NCI-H446 (cell line): ENCODE measurements at regions not wholly inside any gene's neighbourhood (a gene's known extent, or its start where the extent isn't known, plus 50 kb on each side); places are given as distances from the start of the nearest gene placed in this dataset.

ENCODE experiments used
- DNase-seq, 2 experiments: peaks; one replicate each; lab custom pipeline; 2025; lab: John Stamatoyannopoulos, UW

DNA sequence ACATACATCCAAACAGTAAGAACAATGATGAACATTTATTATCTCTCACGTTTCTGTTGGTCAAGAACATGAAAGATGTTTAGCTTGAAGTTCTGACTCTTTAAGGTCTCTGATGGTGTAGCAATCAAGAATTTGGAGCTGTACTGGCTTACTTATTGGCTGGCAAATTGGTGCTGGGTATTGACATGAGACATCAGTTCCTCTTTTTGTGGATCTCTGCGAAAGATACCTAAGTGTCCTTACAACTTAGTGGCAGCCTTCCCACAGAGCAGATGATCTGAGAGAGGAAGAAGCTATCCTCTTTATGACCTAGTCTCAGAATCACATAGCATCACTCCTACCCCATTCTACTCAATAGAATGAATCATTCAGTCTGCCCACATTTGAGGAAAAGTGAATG is 309.8 kb upstream of the DCBLD2 start:
- DNase-seq: no peak

DNA sequence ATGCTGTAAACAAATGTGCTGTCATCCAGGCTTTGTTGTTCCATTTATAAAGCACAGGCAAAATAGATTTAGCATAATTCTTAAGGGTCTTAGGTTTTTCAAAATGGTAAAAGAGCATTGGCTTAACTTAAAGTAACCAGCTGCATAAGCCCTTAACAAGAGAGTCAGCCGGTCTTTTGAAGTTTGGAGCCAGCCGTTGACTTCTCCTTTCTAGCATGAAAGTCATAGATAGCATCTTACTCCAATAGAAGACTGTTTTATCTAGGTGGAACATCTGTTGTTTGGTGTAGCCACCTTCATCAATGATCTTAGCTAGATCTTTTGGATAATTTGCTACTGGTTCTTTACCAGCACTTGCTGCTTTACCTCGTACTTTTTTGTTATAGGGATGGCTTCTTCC is 297.5 kb upstream of the DCBLD2 start:
- DNase-seq: no peak

DNA sequence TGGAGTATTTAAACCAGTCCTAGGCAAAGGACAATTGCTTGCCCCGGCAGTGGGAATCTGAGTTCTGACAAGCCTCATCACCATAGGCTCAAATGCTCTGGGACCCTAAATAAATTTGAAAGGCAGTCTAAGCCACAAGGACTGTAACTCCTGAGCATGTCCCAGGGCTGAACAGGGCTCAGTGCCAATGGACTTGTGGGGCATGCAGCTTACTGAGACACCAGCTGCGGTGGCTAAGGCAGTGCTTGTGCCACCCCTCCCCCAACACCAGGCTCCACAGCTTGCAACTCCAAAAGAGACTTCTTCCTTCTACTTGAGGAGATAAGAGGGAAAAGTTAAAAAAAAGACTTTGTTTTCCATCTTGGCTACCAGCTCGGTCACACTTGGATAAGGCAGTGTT is 289.7 kb upstream of the DCBLD2 start:
- DNase-seq: no peak

DNA sequence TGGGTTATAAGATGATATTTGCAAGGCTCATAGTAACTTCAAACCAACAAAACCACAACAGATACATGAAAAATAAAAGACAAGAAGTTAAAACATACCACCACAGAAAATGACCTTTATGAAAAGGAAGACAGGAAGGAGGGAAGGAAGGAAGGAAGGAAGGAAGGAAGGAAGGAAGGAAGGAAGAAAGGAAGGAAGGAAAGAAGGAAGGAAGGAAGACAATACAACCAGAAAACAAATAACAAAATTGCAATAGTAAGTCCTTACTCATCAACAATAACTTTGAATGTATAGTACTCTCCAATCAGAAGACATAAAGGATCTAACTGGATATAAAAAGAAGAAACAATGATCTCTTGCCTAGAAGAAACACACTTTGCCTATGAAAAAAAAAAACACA is 287.4 kb upstream of the DCBLD2 start:
- no peak for DNase-seq

DNA sequence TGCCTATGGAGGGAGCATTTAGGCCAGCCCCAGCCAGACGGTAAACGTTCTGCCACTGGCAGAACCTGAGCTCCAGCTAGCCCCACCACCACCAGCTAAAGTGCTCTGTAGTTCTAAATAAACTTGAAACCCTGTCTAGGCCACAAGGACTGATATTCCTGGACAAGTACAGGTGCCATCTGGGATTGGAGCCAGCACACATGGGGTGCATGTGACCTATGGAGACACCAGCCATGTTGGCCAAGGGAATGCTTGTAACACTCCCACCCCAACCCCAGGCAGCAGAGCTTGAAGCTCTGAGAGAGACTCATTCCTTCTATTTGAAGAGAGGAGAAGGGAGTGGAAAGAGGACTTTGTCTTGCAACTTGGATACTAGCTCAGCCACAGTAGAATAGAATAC is 284.5 kb upstream of the DCBLD2 start:
- peak in 1 of 2 experiments; percentile 9 for DNase-seq

DNA sequence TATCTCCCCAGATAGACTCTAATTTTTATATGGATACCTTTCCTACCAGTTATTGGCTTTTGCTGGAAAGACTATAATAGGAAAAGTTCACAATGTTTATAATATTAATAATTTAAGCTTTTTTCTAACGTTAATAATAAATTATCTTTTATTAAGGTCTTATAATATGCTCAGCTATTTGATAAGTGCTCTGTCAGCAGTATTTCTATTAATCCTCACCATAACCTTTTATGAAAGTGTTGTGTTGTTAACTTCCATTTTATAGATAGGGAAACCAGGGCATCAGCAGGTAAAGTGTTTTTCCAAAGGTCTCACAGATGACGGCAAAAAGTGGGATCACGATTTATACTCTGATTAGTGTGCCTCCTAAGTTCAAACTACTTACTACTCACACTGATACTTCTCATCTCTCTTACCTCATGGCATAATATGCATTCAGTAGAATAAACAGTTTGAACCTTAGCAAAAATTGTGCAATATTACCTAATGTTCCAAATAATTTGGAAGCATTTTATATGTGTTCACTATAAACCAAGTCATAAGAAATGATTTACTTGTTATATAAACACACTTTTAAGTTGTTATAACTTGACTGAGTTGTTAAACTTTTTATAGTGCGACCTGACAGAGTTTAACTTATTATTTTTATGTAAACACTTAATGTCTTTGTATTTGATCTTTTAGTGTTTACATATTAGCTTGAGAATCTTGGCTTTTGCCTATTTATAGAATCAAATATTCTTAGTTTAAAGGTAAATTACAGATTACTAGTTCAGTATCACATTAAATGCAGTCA is 274.9 kb upstream of the DCBLD2 start:
- no peak for DNase-seq

DNA sequence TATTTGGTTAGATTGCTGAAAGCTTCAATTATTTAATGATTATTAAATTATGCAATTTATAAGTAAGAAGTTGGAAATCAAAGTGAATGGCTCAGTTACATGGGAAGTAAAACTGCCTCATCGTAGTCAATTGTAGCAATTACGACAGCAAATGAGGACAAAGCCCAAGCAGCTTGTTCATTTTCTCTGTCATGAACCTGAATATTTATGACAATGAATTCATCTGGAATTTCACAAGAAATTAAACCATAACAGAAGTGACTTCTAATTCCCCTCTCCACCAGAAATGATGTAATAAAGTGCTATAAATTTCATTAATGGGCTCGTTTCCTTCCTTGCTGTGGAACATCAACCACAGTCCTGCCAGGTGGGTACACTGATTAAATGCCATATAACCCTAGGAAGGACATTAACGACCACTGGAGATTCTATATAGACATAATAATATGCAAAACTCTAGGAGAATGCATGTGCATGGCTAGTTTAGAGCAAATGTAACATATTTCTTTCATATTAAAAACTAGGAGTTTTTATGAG is 273.8 kb upstream of the DCBLD2 start:
- no peak for DNase-seq

DNA sequence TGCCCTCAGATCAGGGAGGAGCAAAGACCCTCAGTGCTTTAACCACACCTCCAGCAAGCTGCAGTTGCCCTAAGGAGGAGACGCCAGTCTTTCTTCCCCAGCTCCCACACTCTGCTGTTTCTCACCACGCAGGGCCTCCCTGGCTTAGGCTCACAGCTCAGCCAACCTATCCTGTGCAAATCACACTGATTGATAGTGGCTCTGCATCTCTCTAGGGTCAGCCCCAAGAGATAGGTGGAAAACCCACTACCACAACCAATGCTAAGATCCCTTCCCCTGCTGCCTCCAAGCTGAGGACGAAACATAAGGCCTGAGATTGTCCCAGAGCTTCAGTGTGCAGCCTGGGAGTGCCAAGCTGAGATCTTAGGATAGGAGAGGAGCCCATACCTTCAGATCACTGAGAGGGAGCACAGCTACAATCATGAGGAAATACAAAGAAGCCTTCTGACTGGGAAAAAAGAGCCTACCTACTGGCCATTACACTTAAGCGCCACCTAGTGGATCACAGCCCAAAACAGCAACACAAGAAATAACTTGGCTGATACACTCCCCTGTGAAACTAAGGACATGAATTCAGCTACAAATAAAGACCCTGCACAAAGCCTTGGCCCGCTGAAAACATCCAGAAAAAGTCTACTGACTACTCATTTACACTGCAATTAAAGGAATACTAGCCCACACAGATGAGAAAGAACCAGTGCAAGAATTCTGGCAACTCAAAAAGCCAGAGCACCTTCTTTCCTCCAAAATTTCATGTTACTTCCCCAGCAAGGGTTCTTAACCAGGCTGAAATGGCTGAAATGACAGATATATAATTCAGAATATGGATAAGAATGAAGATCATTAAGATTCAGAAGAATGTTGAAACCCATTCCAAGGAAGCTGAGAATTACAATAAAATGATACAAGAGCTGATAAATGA is 271.5 kb upstream of the DCBLD2 start:
- peak in 1 of 2 experiments; percentile 46 for DNase-seq

DNA sequence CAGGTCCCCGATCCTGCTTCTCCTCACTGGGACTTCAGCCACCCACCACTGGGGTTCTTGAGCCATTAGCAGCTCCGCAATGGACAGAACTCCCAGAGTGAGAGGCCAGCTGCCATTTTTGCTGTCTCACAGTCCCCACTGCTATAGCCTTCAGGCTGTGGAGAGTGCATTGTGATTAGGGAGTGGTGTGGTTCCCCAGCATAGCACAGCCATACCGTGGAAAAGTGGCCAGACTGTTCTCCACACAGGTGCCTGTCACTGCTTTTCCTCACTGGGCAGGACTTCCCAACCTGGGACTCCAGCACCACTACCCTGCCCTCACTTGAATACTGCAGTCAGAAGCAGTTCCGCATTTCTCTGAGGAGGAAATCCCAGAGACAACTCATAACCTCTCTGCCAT is 270.3 kb upstream of the DCBLD2 start:
- no peak for DNase-seq

DNA sequence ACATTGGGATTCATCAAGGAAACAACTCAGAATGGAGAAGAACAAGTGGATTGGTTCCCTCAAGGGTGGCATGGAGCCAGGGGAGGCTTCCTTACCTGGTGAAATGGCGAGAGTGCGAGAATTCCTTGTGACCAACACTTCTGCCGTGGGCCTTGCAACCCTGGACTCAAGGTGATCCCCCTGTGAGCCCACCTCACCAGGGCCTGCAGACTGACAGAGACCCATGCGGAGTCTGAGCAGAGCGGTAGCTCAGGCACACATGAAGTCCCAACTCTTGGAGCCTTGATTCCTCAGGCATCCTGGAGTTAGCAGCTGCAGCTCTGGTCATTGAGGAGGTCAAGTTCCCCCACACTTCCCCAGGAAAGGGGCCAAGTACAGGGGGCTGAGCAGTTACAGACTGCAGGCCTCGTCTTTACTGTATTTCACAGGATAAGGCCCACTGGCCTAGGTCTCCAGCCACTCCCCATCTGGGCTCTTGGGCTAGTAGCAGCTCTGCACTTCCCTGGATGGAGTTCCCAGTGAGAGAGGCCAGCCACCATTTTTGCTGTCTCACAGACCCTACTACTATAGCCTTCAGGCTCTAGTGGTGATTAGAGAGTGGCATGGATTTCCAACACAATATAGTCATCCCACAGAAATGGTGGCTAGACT is 269.5 kb upstream of the DCBLD2 start:
- no peak for DNase-seq

DNA sequence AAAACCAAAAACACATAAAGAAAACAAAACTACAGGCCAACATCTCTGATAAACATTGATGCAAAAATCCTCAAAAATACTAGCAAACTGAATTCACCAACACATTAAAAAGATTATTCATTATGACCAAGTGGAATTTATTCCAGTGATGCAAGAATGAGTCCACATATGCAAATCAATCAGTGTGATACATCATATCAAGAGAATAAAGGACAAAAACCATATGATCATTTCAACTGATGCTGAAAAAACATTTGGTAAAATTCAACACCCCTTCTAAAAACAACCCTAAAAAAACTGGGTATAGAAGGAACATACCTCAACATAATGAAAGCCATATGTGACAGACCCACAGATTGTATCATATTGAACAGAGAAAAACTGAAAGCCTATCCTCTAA is 265.6 kb upstream of the DCBLD2 start:
- DNase-seq: no peak

DNA sequence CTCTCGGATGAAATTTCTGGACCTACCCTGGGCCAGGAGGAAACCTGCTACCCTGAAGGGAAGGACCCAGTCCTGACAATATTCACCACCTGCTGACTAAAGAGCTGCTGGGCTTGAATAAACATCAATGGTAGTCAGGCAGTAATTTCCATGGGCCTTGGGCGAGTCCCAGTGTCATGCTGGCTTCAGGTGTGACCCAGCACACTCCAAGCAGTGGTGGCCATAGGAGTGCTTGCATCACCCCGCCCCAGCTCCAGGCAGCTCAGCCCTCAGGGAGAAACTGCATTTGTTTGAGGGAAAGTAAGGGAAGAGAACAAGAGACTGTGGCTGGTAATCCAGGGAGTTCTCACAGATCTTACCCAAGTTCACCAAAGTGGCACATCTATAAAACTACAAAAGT is 261.8 kb upstream of the DCBLD2 start:
- no peak for DNase-seq

DNA sequence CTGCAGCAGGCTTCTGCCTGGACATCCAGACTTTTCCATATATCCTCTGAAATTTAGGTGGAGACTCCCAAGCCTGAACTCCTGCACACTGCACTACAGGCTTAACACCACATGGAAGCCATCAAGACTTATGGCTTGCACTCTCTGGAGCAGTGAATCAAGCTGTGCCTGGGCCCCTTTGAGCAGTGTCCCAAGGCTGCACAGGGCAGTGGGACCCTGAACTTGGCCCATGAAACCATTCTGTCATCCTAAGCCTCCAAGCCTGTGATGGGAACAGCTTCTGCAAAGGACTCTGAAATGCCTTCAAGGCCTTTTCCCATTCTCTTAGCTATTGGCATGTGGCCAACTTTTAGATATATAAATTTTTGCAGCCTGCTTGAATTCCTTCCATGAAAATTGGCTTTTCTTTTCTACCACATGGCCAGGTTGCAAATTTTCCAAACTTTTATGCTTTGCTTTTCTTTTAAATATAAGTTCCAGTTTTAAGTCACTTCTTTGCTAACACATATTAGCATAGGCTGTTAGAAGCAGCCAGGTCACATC is 257.8 kb upstream of the DCBLD2 start:
- no peak for DNase-seq

DNA sequence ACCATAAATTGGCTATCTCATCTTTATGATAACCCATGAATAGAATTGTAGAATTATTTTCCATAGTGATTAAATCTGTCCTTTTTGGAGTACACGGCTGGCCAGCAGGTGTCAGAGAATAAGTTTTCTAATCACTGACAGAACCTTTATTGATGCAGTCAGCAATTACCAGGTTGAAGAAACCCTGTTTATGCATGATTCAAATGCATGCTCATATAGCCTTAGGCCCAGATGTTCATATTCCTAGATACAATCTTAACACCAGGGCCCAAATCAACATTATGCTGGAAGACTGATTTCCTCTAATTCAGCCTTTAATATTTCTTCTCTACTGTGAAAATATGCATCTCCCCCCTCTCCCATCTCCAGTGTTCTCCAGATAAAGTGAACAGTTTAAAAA is 243.5 kb upstream of the DCBLD2 start:
- DNase-seq: no peak

DNA sequence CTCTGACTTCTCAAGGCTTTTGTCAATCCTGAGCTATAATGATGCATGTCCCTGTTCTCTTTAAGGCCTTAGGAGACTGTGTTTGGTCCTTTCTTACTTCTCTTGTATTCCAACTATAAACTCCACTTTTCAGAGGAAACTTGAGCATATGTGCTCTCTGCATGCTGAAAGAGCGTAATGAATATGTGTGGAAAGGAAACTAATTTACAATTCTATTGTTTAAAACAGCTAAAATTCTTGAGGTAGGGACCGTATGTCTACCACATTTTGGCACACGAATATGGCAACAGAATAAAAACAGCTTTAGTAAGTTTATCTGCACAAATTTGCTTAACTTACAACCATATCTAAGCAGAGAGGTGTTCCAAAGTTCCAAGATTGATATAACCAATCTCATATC is 242.0 kb upstream of the DCBLD2 start:
- no peak for DNase-seq

DNA sequence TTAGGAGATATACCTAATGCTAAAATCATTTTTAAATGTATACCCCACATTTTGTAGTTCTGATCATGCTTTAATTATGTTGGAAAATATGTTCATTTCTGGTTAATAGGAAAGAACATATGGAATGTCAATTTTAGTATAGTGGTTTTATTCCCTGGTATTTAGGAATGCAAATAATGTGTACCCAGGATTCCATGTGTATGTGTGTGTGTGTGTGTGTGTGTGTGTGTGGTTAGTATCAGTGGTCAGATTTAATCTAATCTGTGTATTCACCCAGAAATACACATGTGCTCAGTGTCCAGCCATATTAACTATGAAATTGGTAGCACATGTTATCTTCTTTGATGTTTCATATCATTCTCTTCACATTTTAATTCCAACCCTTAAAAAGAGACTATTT is 233.5 kb upstream of the DCBLD2 start:
- no peak for DNase-seq

DNA sequence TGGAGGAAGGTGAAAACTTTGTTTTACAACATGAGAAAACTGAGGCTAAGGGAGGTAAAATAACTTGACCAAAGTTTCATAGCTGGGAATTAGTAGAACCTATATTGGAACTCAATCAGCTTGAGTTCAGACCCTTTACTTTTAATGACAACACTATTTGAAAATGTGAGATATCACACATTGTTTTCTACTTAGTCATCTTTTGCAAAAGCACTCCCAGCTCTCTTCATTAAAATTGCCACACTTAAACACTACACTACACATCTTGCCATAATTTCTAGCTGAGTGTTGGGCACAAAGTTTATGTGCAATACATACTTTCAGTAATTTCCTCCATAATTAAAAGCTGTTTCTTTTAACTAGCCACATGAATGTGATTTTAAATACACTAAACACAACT is 230.4 kb upstream of the DCBLD2 start:
- DNase-seq: no peak

DNA sequence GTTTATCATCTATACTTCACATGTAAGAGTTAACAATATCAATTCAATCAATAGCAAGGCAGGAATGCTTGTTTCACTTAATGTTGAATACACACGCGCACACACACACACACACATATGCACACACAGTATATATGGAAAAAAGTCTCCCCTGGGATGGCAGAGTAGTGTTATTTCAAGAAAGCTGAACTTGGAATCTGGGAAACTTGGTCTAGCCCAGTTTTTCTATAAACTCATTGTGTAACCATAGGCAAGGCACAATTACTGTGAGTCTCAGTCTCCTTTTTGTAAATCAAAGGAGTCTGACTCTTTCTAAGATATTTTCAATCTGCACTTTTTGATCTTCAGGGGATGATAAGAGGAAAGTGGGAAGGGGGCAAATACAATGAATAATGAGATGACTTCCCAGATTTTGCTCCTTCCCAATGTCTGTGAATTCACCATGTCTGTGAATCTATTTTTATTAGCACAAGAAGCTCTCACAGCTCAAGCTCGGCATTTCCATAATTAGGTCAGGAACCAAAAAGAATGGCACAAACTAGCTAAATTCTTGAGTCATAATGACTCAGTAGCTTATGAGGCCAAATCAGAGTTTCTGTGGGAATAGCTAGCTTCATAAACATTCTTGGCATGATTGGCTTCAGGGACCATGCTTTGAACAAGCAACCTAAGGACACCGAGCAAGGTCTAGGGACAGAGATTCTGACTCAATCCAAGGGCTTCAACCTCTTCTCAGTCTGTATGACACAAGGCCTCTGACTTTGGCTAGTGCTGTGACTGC is 227.4 kb upstream of the DCBLD2 start:
- no peak for DNase-seq

DNA sequence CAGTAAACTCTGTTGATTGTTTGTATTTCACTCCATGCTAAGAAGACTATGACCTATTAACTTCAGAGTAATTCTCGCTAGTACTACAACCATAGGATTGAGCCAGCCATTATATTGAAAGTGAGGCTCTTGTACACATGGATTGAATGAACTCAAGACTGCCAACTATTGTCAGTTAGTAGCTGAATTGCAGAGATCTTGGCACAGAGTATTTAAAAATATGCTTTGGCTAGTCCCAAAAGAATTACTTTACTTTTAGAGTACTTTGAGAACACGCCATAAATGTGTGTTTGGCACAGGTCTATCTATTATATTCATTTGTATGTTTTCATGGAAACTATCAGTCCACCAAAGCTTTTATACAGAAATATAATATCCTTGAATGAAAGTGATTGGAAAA is 226.7 kb upstream of the DCBLD2 start:
- DNase-seq: no peak

DNA sequence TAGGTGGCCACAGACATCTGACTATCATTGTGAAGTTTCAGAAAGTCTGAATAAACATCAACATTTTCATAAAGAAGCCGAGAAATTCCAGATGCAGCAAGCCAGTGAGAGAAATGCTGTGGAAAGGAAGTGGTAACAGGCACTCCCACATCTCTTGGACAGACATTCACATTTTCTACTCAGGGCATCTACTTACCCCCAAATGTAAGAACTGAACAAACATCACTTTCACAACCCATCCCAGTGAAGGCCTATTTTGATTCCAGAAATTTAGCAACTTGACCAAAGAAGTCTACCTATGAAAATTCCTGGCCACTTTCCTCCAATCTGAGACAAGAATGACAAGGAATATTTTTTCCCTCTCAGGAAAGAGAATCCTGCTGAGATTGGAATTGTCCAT is 224.8 kb upstream of the DCBLD2 start:
- no peak for DNase-seq

DNA sequence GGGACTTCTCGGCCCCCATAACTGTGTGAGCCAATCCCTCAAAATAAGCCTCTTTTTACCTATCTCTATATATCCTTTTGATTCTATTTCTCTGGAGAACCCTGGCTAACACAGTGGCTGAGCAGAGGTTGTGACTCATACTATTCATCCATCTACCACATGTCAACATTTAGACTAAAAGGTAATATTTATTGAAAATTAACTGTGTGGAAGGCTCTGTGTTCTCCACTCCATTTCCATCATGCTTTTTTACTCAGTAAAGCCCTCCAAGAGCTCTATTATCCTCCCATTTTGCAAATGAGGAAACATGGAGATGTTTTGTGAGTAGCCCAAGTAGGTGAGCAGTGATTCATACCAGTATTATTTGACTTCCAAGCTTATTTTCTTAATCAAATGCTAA is 217.9 kb upstream of the DCBLD2 start:
- DNase-seq: no peak
